Activated naive CD8-positive, alpha-beta T cell treated with anti-CD3 and anti-CD28 coated beads, Interleukin-2, amount 50 U/mL, for 24 hours (primary cell): ENCODE measurements at regions not wholly inside any gene's neighbourhood (a gene's known extent, or its start where the extent isn't known, plus 50 kb on each side); places are given as distances from the start of the nearest gene placed in this dataset.

Experiments
- ATAC-seq: fragments of 150-1000 bp; cut with Tn5 transposase; one replicate; pipeline ENCODE4 v1.10.0; 2021
- DNase-seq: peaks from one replicate; pipeline ENCODE4 v3.0.0; 2021
- H3K27ac Mint-ChIP-seq: one replicate; pipeline ENCODE4 v1.8.0; 2021; ENCODE audit warnings: mild to moderate bottlenecking, mixed read lengths
- H3K27me3 Mint-ChIP-seq: one replicate; pipeline ENCODE4 v1.8.0; 2021; ENCODE audit warnings: mixed read lengths
- H3K36me3 Mint-ChIP-seq: one replicate; pipeline ENCODE4 v1.8.0; 2021; ENCODE audit warnings: low read depth, mixed read lengths
- H3K4me1 Mint-ChIP-seq: one replicate; pipeline ENCODE4 v1.8.0; 2021; ENCODE audit warnings: mixed read lengths
- H3K4me3 Mint-ChIP-seq: one replicate; pipeline ENCODE4 v1.8.0; 2021; ENCODE audit warnings: mild to moderate bottlenecking, moderate library complexity, mixed read lengths
- H3K9me3 Mint-ChIP-seq: one replicate; pipeline ENCODE4 v1.8.0; 2021; ENCODE audit warnings: mixed read lengths

GRCh38 chr9:82105729-82106128, 117.2 kb downstream of the SPATA31D1 start:
- DNase-seq (no peak), ATAC-seq (no peak)
- peaks cover 3% of the 10 kb centered on the region for H3K9me3 Mint-ChIP-seq
- H3K4me1 Mint-ChIP-seq, result no peaks in the 10 kb centered on the region
- H3K4me3 Mint-ChIP-seq, result no peak overlapping the region
- H3K36me3 Mint-ChIP-seq, result no peaks in the 10 kb centered on the region
- H3K27me3 Mint-ChIP-seq, result no peaks in the 10 kb centered on the region
- H3K27ac Mint-ChIP-seq, result no peak overlapping the region

DNA sequence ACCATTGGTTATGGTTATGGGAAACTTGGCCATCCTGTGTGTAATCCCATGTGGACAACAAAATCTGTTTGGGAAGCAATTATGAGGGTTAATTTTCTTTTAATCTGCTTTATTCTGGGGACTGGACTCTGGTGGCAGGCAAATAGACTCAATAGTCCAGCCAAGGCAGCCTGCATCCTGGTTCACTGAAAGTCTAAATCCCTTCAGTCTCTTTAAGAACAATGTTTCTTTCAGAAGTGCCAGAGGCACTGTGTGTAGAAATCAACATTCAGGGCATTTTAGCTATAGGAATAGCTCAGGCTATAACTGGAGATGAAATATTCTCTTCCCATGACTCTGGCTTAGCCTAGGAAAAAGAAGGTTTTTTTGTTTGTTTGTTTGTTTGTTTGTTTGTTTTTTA, 118.0 kb downstream of the SPATA31D1 start:
- Mint-ChIP-seq H3K9me3 (peaks cover 3% of the 10 kb centered on the region), H3K4me1 (no peaks in the 10 kb centered on the region), H3K27me3 (no peaks in the 10 kb centered on the region), H3K4me3 (no peak overlapping the region), H3K36me3 (no peaks in the 10 kb centered on the region), H3K27ac (no peak overlapping the region)
- ATAC-seq (no peak), DNase-seq (no peak)

DNA sequence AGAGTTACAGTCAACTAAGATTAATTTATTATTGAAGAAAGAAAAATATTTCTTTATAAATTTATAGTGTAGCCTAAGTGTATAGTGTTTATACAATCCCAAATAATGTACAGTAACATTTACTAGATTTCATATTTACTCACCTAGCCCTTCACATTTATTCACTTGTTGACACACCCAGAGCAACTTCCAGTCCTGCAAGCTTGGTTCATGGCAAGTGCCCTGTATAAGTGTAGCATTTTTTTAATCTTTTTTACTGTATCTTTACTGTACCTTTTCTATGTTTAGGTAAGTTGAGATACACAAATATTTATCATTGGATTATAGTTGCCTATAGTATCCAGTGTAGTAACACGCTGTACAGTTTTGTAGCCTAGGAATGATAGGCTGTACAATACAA, 119.9 kb downstream of the SPATA31D1 start:
- no peaks in the 10 kb centered on the region for H3K4me1 Mint-ChIP-seq
- no peaks in the 10 kb centered on the region for H3K27me3 Mint-ChIP-seq
- H3K4me3 Mint-ChIP-seq, result no peak overlapping the region
- peaks cover 3% of the 10 kb centered on the region for H3K9me3 Mint-ChIP-seq
- ATAC-seq (no peak), DNase-seq (no peak)
- H3K27ac Mint-ChIP-seq, result no peak overlapping the region
- H3K36me3 Mint-ChIP-seq, result no peaks in the 10 kb centered on the region

- Mint-ChIP-seq H3K36me3 (no peaks in the 10 kb centered on the region), H3K27me3 (no peaks in the 10 kb centered on the region), H3K4me3 (no peak overlapping the region), H3K4me1 (no peaks in the 10 kb centered on the region), H3K27ac (no peak overlapping the region), H3K9me3 (peaks cover 3% of the 10 kb centered on the region)
- no peak for DNase-seq
- no peak for ATAC-seq
Measured at GRCh38 chr9:82108941-82109340, 120.4 kb downstream of the SPATA31D1 start.

- Mint-ChIP-seq H3K36me3 (no peaks in the 10 kb centered on the region), H3K27me3 (no peaks in the 10 kb centered on the region), H3K27ac (no peak overlapping the region), H3K9me3 (peaks cover 3% of the 10 kb centered on the region), H3K4me1 (no peaks in the 10 kb centered on the region), H3K4me3 (no peak overlapping the region)
- ATAC-seq (no peak), DNase-seq (no peak)
Measured at GRCh38 chr9:82109626-82110025, 121.1 kb downstream of the SPATA31D1 start.

- no peak overlapping the region for H3K27ac Mint-ChIP-seq
- H3K27me3 Mint-ChIP-seq, result no peaks in the 10 kb centered on the region
- no peaks in the 10 kb centered on the region for H3K36me3 Mint-ChIP-seq
- ATAC-seq (no peak), DNase-seq (no peak)
- H3K4me1 Mint-ChIP-seq, result no peaks in the 10 kb centered on the region
- H3K9me3 Mint-ChIP-seq, result no peaks in the 10 kb centered on the region
- H3K4me3 Mint-ChIP-seq, result no peak overlapping the region
Measured at GRCh38 chr9:82110881-82111280, 122.3 kb downstream of the SPATA31D1 start.

DNA sequence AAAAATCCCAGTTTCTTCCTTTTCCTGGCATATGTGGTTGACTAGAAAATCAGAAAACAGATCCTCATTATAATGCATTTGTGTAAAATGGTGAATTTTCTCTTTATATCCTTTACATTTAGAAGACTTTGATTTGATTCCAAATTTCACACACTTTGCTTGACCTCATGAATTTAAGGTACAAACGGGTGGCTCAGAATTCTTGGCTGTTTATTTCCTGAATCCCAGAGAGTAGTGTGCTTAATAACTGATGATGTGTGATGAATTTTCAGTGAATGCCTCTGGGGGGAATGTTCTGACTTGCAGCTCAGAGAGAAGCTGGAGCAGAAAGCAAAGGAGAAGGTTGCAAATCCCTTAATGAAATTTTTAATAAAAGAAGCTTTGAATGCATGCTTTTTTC, 126.8 kb downstream of the SPATA31D1 start:
- Mint-ChIP-seq H3K27me3 (no peaks in the 10 kb centered on the region), H3K9me3 (no peaks in the 10 kb centered on the region), H3K4me3 (no peak overlapping the region), H3K36me3 (no peaks in the 10 kb centered on the region), H3K4me1 (no peaks in the 10 kb centered on the region), H3K27ac (no peak overlapping the region)
- no peak for DNase-seq
- ATAC-seq, result no peak

- H3K27me3 Mint-ChIP-seq, result no peaks in the 10 kb centered on the region
- no peak for ATAC-seq
- no peak overlapping the region for H3K4me3 Mint-ChIP-seq
- no peaks in the 10 kb centered on the region for H3K9me3 Mint-ChIP-seq
- H3K36me3 Mint-ChIP-seq, result no peaks in the 10 kb centered on the region
- H3K27ac Mint-ChIP-seq, result no peak overlapping the region
- no peak for DNase-seq
- H3K4me1 Mint-ChIP-seq, result no peaks in the 10 kb centered on the region
Measured at GRCh38 chr9:82115900-82116299, 127.3 kb downstream of the SPATA31D1 start.

GRCh38 chr9:82116556-82116955, 128.0 kb downstream of the SPATA31D1 start:
- Mint-ChIP-seq H3K9me3 (no peaks in the 10 kb centered on the region), H3K4me3 (no peak overlapping the region)
- DNase-seq, result no peak

GRCh38 chr9:82117026-82117811, 128.6 kb downstream of the SPATA31D1 start:
- Mint-ChIP-seq H3K27ac (no peak overlapping the region), H3K27me3 (no peaks in the 10 kb centered on the region), H3K36me3 (no peaks in the 10 kb centered on the region), H3K4me3 (no peak overlapping the region), H3K9me3 (no peaks in the 10 kb centered on the region), H3K4me1 (no peaks in the 10 kb centered on the region)
- no peak for DNase-seq
- no peak for ATAC-seq

More at GRCh38 chr9:82116556-82116955, 128.0 kb downstream of the SPATA31D1 start:
- H3K36me3 Mint-ChIP-seq, result no peaks in the 10 kb centered on the region
- ATAC-seq, result no peak
- no peaks in the 10 kb centered on the region for H3K27me3 Mint-ChIP-seq
- H3K27ac Mint-ChIP-seq, result no peak overlapping the region
- H3K4me1 Mint-ChIP-seq, result no peaks in the 10 kb centered on the region

- Mint-ChIP-seq H3K36me3 (no peaks in the 10 kb centered on the region), H3K9me3 (no peaks in the 10 kb centered on the region), H3K4me3 (no peak overlapping the region), H3K27ac (no peak overlapping the region), H3K27me3 (no peaks in the 10 kb centered on the region), H3K4me1 (peaks cover 6% of the 10 kb centered on the region)
- ATAC-seq (no peak), DNase-seq (no peak)
Measured at GRCh38 chr9:82122731-82123130, 134.2 kb downstream of the SPATA31D1 start.

GRCh38 chr9:82124090-82124489, 135.5 kb downstream of the SPATA31D1 start:
- H3K4me1 Mint-ChIP-seq, result peaks cover 13% of the 10 kb centered on the region
- H3K4me3 Mint-ChIP-seq, result no peak overlapping the region
- no peak for ATAC-seq
- peaks cover 3% of the 10 kb centered on the region for H3K9me3 Mint-ChIP-seq
- no peak overlapping the region for H3K27ac Mint-ChIP-seq
- no peaks in the 10 kb centered on the region for H3K36me3 Mint-ChIP-seq
- H3K27me3 Mint-ChIP-seq, result no peaks in the 10 kb centered on the region
- DNase-seq, result no peak

DNA sequence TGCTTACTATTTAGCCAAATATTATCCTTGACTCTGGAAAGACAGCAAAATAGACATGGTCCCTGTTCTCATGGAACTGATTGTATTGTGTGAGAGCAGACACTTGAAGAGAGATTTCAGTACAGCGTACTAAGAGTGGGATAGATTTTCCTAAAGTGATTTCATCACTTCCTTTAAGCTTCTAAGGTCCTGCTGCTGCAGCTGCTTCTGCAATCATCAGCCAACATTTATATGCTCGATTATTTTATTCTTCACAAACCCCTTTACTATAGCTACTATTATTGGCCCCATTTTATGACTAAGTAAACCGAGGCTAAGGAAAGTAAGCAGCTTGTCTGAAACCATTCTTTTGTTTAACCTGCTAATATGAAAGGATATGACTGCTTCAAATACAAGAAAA, 137.7 kb downstream of the SPATA31D1 start:
- H3K36me3 Mint-ChIP-seq, result no peaks in the 10 kb centered on the region
- DNase-seq (no peak), ATAC-seq (no peak)
- peaks cover 13% of the 10 kb centered on the region for H3K4me1 Mint-ChIP-seq
- no peak overlapping the region for H3K27ac Mint-ChIP-seq
- H3K27me3 Mint-ChIP-seq, result no peaks in the 10 kb centered on the region
- peaks cover 3% of the 10 kb centered on the region for H3K9me3 Mint-ChIP-seq
- no peak overlapping the region for H3K4me3 Mint-ChIP-seq

DNA sequence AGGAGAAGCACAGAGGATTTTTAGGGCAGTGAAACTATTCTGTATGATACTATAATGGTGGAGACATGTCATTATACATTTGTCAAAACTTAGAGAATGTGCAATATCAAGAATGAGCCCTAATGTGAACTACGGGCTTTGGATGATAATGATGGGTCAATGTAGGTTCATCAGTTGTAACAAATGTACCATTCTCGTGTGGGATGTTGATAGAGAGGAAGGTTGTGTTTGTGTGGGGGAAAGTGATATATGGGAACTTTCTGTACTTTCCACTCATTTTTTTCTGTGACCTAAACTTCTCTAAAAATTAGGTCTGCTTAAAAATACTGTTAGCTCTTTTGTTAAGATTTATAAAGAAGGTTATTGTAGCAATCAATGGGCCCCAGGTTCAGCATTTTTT, 138.9 kb downstream of the SPATA31D1 start:
- H3K9me3 Mint-ChIP-seq, result peaks cover 3% of the 10 kb centered on the region
- DNase-seq (no peak), ATAC-seq (no peak)
- peaks cover 13% of the 10 kb centered on the region for H3K4me1 Mint-ChIP-seq
- H3K4me3 Mint-ChIP-seq, result no peak overlapping the region
- H3K27ac Mint-ChIP-seq, result peak overlapping the region; percentile 60
- no peaks in the 10 kb centered on the region for H3K36me3 Mint-ChIP-seq
- no peaks in the 10 kb centered on the region for H3K27me3 Mint-ChIP-seq

DNA sequence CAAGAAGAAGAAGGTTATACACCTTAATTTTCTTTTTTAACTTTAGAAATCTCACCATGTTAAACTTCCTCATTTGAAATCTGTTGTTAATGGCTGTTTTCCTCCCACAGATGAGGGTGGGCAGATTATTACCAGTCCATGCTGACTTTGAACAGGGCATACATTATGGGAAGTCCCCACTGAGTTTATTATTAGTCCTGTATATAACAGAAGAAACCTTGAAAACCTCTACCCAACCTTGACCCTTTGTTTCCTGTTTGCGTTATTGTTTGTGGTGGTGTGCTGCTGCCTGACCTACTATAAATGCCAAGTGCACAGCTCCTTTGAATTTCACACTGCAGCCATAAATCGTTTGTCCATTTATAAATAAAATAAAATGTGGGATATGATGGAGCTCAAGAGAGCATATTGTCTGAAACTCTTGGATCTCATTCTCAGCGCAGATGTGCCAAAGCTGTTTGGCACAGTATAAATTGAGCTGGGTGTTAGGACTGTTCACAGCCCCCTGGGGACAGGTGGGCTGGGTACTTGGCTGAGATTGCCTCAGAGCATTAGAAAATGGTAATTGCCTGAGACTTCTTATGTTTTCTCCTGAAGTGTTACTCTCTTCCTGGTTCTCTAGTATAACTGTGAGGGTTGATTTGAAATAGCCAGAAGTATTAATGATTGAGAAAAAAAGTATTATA, 139.6 kb downstream of the SPATA31D1 start:
- H3K27me3 Mint-ChIP-seq, result no peaks in the 10 kb centered on the region
- peaks cover 3% of the 10 kb centered on the region for H3K9me3 Mint-ChIP-seq
- DNase-seq, result no peak
- H3K4me3 Mint-ChIP-seq, result no peak overlapping the region
- peaks cover 13% of the 10 kb centered on the region for H3K4me1 Mint-ChIP-seq
- H3K27ac Mint-ChIP-seq, result peak overlapping the region; percentile 60
- H3K36me3 Mint-ChIP-seq, result no peaks in the 10 kb centered on the region
- ATAC-seq, result peak; percentile 46
